ENCODE measurements at regions not wholly inside any gene's neighbourhood (a gene's known extent, or its start where the extent isn't known, plus 50 kb on each side); places are given as distances from the start of the nearest gene placed in this dataset.

DNA sequence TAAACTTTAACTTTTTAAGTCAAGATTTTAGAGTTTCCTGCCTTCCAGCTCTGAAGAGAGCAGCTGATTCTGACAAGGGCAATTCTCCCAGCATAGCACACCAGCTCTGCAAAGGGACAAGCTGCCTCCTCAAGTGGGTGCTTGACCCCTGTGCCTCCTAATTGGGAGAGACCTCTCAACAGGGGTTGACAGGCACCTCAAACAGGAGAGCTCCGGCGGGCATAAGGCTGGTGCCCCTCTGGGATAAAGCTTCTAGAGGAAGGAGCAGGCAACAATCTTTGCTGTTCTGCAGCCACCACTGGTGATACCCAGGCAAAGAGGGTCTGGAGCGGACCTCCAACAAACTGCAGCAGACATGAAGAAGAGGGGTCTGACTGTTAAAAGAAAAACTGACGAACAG, 872.9 kb upstream of the PCDH10 start:
- TF ChIP-seq POLR2A (IDR thresholded peaks at IDR 0.05), result no peak
- TF ChIP-seq, protein P1, sequence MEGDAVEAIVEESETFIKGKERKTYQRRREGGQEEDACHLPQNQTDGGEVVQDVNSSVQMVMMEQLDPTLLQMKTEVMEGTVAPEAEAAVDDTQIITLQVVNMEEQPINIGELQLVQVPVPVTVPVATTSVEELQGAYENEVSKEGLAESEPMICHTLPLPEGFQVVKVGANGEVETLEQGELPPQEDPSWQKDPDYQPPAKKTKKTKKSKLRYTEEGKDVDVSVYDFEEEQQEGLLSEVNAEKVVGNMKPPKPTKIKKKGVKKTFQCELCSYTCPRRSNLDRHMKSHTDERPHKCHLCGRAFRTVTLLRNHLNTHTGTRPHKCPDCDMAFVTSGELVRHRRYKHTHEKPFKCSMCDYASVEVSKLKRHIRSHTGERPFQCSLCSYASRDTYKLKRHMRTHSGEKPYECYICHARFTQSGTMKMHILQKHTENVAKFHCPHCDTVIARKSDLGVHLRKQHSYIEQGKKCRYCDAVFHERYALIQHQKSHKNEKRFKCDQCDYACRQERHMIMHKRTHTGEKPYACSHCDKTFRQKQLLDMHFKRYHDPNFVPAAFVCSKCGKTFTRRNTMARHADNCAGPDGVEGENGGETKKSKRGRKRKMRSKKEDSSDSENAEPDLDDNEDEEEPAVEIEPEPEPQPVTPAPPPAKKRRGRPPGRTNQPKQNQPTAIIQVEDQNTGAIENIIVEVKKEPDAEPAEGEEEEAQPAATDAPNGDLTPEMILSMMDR (IDR thresholded peaks at IDR 0.05), result no peak
